ENCODE measurements at regions not wholly inside any gene's neighbourhood (a gene's known extent, or its start where the extent isn't known, plus 50 kb on each side); places are given as distances from the start of the nearest gene placed in this dataset.
"Not testable (repeated sequence)": the region's sequence is repeated elsewhere in the genome, so short reads cannot be mapped to it uniquely, and the experiment has no call there.

DNA sequence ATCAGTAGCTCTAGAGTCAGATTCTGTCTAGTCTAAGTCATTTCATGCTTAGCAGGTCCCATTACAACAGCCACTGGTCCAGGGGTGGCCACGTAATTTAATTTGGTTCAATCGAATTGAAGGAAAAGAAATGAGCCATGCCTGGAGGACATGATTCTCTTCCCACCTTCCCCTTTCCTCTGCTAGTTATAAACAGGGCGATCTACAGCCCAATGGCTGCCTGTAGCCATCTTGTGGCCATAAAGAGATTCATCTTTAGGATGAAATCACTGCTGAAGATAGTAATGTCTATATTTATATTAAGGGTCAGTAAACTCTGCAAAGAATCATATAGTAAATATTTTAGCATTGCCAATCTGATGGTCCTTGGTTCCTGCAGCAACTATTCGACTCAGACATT is 107.4 kb downstream of the SPDYE17 start:
- DNase-seq (ENCODE audit: low read depth): not testable (repeated sequence)

GRCh38 chr7:76918619-76919018 is 113.5 kb downstream of the SPDYE17 start:
- DNase-seq (ENCODE audit: low read depth): not testable (repeated sequence)

GRCh38 chr7:76914361-76914760 is 117.8 kb downstream of the SPDYE17 start:
- not testable (repeated sequence) for DNase-seq (ENCODE audit: low read depth)

DNA sequence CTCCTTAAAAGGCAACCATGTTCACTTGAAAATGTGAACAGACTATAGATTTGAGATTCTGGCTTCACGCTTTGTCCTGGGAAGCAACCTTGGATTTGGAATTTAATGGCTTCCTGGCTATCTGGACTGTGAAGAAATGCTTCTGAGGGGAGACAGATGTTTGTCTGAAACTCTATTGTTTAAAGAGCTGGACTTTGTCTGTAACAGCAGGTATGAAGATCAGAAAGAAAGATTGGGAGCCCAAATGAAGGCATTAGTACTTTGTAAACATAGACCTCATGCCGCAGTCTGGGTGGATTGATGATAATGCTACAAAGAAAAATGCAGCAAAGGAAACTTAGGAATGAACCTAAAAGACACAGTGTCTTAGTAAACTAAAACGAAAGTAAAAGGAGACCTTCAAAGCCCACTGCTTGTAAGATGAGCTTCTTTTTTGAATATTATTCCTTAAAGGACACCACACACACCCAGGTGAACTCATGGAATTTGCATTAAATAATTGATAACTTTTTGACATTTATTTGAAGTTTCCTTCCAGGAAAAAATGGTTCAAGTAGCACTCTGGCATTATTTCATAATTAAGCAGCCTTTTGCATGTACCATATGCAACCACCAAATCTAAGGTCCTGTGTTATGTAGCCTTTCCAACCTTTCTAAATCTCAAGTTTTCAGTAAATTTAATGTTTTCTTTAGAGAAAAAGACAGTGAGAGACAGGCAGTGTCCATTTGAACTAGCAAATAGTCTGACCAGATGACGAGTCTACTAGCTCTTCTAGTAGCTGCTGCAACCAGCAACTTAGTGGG is 119.9 kb downstream of the SPDYE17 start:
- DNase-seq (ENCODE audit: low read depth): not testable (repeated sequence)

GRCh38 chr7:76904688-76905087 is 127.5 kb downstream of the SPDYE17 start:
- DNase-seq (ENCODE audit: low read depth): not testable (repeated sequence)

DNA sequence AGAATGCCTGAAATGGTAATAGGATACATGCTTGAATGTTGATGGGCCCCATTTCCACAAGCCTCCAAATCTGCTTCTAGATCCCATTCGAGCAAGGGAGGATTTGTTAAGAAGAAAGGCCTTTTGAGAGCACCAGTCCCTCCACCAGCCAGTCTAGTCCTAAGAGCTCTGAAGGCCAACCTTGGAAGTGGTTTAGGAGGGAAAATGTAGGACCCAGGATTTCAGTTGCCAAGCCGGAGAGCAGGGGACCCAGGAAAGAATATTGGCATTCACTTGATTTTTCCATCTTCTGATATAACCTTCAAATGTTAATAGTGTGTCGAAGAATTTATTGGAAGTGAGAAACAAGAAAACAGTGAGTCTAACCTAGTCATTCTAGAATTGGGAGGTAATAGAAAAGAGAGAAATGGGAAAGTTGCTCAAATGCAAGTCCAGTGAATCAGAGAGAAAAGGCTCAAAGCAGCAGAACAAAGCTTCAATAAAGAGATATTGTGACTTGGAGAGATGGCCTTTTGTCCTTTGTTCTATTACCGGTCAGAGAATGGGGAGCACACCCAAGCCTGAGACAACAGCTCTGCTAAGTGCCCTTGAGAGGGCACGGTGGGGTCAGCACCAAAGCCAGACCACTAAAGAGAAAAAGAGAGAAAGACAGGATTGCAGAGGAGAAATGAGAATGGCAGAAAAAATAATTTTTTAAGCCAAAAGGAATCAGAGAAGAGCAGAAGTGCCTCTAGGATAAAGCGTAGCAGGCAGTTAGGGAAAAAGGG is 130.0 kb downstream of the SPDYE17 start:
- not testable (repeated sequence) for DNase-seq (ENCODE audit: low read depth)

GRCh38 chr7:76898807-76899206 is 133.4 kb downstream of the SPDYE17 start:
- not testable (repeated sequence) for DNase-seq (ENCODE audit: low read depth)

DNA sequence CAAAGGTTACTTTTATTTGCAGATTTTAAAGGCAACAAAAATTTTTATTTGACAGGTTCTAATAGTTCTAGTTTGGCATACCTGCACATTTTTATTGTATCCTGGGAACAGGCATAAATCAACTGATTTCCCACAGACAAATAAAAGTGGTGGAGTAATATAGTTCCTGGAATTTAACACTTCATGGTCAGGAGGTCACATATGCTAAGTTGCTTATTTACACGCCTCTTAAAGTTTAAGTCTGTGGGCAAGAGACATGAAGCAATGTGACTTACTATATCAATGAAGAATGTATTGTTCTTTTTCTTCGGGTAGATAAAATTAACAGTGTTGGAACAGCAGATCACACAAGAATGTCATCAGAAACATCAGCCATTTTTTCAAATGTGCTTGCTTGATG is 135.2 kb downstream of the SPDYE17 start:
- DNase-seq (ENCODE audit: low read depth): peak; percentile 18

DNA sequence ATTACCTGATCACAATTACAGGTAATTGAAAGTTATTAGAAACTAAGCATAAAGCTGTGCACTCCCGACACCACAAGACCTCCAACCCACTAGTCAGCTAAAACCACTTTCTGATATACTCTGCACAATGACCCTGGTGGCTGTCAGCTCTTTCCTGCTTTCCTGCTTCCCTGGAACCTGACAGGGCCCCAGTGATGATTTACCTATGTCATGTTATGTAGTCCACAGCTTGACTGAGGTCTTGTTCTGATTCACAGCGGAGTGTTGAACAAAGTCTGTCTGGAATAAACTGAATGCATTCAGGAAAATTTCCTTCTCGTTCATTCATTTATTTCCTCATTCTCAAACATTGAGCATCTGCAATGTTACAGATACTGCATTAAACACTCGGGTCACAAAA is 136.5 kb downstream of the SPDYE17 start:
- not testable (repeated sequence) for DNase-seq (ENCODE audit: low read depth)

- DNase-seq (ENCODE audit: low read depth): peak; percentile 13
These were observed 140.4 kb downstream of the SPDYE17 start for GRCh38 chr7:76891771-76892170.

- DNase-seq (ENCODE audit: low read depth): not testable (repeated sequence)
These were observed 152.3 kb downstream of the SPDYE17 start for GRCh38 chr7:76879733-76880288.

GRCh38 chr7:76875760-76876159 is 156.4 kb downstream of the SPDYE17 start:
- not testable (repeated sequence) for DNase-seq (ENCODE audit: low read depth)

GRCh38 chr7:76870504-76870808 is 161.7 kb downstream of the SPDYE17 start:
- not testable (repeated sequence) for DNase-seq (ENCODE audit: low read depth)

DNA sequence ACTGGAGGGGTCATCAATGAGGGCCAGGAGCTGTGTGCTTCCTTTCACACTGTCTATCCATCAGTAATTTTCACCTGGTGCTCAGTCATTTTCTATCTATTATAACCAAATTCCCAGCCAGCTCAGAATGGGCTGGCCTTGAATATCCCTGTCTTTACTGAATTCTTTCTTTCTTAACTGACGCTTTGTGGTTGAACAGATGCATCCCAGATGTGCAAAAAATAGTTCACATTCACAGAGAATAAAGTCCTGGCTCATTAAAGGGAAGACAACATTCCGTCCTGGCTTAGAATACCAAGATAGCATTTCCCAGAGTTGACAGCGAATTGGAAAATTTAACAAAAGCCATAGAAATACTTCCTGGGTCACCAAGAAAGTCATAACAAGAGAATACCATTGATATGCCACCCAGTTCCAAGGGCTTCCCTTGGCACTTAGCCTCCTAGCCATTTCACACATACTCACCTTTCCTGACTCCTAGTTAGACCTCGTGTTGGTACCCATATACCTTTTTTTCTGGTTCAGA is 164.7 kb downstream of the SPDYE17 start:
- not testable (repeated sequence) for DNase-seq (ENCODE audit: low read depth)

GRCh38 chr7:76863150-76863773 is 168.9 kb downstream of the SPDYE17 start:
- DNase-seq (ENCODE audit: low read depth): not testable (repeated sequence)

DNA sequence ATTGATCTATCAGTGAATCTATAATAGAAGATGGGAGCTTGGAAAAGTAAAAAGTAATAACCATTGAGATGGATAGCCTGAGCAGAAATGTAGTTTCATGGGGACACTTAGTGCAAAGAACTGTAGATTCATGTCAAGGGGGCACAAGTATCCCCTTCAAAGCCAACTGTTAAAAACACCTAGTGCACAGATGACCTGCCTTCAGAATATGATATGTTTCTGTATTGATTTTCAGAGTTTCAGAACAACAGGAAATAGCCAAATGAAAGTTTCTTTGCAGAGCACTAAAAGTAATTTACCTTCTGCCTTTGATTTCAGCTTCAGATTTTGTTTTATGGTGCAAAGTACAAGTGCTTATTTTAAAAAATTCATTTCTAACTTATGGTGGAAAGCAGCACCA is 169.9 kb downstream of the SPDYE17 start:
- not testable (repeated sequence) for DNase-seq (ENCODE audit: low read depth)

DNA sequence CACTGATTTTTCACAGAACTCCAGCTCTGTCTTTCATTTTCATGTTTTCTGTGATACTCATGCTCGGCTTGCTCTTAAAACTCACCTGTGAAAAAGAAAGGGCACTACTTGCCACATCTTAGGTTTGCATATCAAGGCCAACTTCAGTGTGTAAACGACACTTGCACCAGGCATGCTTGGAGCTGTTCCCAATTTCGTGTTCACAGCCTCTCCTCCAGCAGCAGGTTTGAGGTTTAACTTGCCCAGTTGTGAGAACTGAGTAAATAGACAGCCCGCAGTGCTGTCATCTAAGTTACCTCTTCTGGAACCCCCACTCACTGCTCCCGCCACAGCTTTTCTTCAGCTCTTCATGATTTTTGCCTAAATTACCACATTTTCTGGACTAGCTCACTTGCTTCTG is 172.2 kb downstream of the SPDYE17 start:
- DNase-seq (ENCODE audit: low read depth): not testable (repeated sequence)

DNA sequence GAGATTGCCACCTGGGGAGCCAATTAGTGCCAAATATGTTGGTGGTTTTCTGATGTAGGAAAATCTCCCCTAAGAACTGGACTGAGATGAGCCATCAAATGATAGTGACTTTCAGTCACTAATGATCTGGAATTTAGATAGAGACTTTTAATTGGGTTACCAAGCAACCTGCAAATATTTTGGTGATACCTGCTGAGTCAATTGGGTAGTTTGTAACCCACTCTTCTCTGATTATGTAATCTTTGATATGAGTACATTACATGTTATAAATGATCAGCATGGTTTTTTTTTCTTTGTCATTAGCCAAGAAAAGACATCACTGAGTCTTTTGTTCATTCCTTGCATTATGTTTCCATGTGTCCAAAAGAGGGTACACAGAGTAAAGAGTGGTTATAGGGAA is 177.5 kb downstream of the SPDYE17 start:
- DNase-seq (ENCODE audit: low read depth): not testable (repeated sequence)

GRCh38 chr7:76852787-76853584 is 179.2 kb downstream of the SPDYE17 start:
- DNase-seq (ENCODE audit: low read depth): not testable (repeated sequence)

GRCh38 chr7:76852362-76852761 is 179.8 kb downstream of the SPDYE17 start:
- DNase-seq (ENCODE audit: low read depth): not testable (repeated sequence)

GRCh38 chr7:76851617-76852016 is 180.5 kb downstream of the SPDYE17 start:
- DNase-seq (ENCODE audit: low read depth): not testable (repeated sequence)
